ENCODE measurements at regions not wholly inside any gene's neighbourhood (a gene's known extent, or its start where the extent isn't known, plus 50 kb on each side); places are given as distances from the start of the nearest gene placed in this dataset.

- TF ChIP-seq FOXA1 (IDR thresholded peaks at IDR 0.05): no peak
- no peak for TF ChIP-seq NR2F2 (IDR thresholded peaks at IDR 0.05)
Observed at GRCh38 chr5:7068899-7069298, 327.0 kb upstream of the ADCY2 start (continued).

- Histone ChIP-seq H3K27me3 (ENCODE audit: control insufficient read depth in 4 of 4, insufficient read depth in 4 of 4, low read length in 3 of 4) (no peaks in the 10 kb centered on the region), H3K27ac (ENCODE audit: low read depth in 1 of 2, low read length in 2 of 2) (no peak overlapping the region), H3K4me3 (ENCODE audit: low read depth in 1 of 3, low read length in 3 of 3) (no peak overlapping the region), H3K4me1 (ENCODE audit: control insufficient read depth in 4 of 4, insufficient read depth in 4 of 4, low read length in 3 of 4) (no peaks in the 10 kb centered on the region), H3K36me3 (ENCODE audit: control insufficient read depth in 4 of 4, insufficient read depth in 3 of 4, low read depth in 1 of 4, low read length in 3 of 4) (no peaks in the 10 kb centered on the region), H3K9me3 (ENCODE audit: control insufficient read depth in 4 of 4, low read length in 3 of 4) (no peaks in the 10 kb centered on the region), H3K9ac (ENCODE audit: low read depth in 1 of 2, low read length in 2 of 2) (no peak overlapping the region)
- no peak for DNase-seq (ENCODE audit: low spot score)
- 57% methylated on average over 4 of the region's 4 CpGs for WGBS
- TF ChIP-seq, protein P1, sequence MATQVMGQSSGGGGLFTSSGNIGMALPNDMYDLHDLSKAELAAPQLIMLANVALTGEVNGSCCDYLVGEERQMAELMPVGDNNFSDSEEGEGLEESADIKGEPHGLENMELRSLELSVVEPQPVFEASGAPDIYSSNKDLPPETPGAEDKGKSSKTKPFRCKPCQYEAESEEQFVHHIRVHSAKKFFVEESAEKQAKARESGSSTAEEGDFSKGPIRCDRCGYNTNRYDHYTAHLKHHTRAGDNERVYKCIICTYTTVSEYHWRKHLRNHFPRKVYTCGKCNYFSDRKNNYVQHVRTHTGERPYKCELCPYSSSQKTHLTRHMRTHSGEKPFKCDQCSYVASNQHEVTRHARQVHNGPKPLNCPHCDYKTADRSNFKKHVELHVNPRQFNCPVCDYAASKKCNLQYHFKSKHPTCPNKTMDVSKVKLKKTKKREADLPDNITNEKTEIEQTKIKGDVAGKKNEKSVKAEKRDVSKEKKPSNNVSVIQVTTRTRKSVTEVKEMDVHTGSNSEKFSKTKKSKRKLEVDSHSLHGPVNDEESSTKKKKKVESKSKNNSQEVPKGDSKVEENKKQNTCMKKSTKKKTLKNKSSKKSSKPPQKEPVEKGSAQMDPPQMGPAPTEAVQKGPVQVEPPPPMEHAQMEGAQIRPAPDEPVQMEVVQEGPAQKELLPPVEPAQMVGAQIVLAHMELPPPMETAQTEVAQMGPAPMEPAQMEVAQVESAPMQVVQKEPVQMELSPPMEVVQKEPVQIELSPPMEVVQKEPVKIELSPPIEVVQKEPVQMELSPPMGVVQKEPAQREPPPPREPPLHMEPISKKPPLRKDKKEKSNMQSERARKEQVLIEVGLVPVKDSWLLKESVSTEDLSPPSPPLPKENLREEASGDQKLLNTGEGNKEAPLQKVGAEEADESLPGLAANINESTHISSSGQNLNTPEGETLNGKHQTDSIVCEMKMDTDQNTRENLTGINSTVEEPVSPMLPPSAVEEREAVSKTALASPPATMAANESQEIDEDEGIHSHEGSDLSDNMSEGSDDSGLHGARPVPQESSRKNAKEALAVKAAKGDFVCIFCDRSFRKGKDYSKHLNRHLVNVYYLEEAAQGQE (IDR thresholded peaks at IDR 0.05): no peak
- TF ChIP-seq GABPA (IDR thresholded peaks at IDR 0.05 in 1 of 2, conservative IDR thresholded peaks at IDR 0.05 in 1 of 2) (no peak), SP1 (IDR thresholded peaks at IDR 0.05) (no peak), YY1 (IDR thresholded peaks at IDR 0.05) (no peak), FOXA1 (IDR thresholded peaks at IDR 0.05) (no peak), MAX (IDR thresholded peaks at IDR 0.05) (no peak), EGR1 (IDR thresholded peaks at IDR 0.05; ENCODE audit: low read depth in 2 of 2) (no peak), NR2F2 (IDR thresholded peaks at IDR 0.05) (no peak)
- TF ChIP-seq, protein P2, sequence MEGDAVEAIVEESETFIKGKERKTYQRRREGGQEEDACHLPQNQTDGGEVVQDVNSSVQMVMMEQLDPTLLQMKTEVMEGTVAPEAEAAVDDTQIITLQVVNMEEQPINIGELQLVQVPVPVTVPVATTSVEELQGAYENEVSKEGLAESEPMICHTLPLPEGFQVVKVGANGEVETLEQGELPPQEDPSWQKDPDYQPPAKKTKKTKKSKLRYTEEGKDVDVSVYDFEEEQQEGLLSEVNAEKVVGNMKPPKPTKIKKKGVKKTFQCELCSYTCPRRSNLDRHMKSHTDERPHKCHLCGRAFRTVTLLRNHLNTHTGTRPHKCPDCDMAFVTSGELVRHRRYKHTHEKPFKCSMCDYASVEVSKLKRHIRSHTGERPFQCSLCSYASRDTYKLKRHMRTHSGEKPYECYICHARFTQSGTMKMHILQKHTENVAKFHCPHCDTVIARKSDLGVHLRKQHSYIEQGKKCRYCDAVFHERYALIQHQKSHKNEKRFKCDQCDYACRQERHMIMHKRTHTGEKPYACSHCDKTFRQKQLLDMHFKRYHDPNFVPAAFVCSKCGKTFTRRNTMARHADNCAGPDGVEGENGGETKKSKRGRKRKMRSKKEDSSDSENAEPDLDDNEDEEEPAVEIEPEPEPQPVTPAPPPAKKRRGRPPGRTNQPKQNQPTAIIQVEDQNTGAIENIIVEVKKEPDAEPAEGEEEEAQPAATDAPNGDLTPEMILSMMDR (IDR thresholded peaks at IDR 0.05; ENCODE audit: low read depth, low read length, missing input control): no peak
Observed at GRCh38 chr5:7072188-7072587, 323.8 kb upstream of the ADCY2 start.

- no peak overlapping the region for H3K27ac ChIP-seq (ENCODE audit: low read depth in 1 of 2, low read length in 2 of 2)
- DNase-seq (ENCODE audit: low spot score): no peak
- H3K27me3 ChIP-seq (ENCODE audit: control insufficient read depth in 4 of 4, insufficient read depth in 4 of 4, low read length in 3 of 4): peaks cover 0 to 3% (median 0%) of the 10 kb centered on the region in 4 donors
- H3K4me1 ChIP-seq (ENCODE audit: control insufficient read depth in 4 of 4, insufficient read depth in 4 of 4, low read length in 3 of 4): no peaks in the 10 kb centered on the region
- no peak overlapping the region for H3K4me3 ChIP-seq (ENCODE audit: low read depth in 1 of 3, low read length in 3 of 3)
- H3K9ac ChIP-seq (ENCODE audit: low read depth in 1 of 2, low read length in 2 of 2): no peak overlapping the region
- WGBS: 85% methylated on average over 6 of the region's 6 CpGs
- no peaks in the 10 kb centered on the region for H3K9me3 ChIP-seq (ENCODE audit: control insufficient read depth in 4 of 4, low read length in 3 of 4)
- H3K36me3 ChIP-seq (ENCODE audit: control insufficient read depth in 4 of 4, insufficient read depth in 3 of 4, low read depth in 1 of 4, low read length in 3 of 4): no peaks in the 10 kb centered on the region
- no peak for TF ChIP-seq MAX (IDR thresholded peaks at IDR 0.05)
- no peak for TF ChIP-seq HNF4G (IDR thresholded peaks at IDR 0.05)
- TF ChIP-seq, protein P3, sequence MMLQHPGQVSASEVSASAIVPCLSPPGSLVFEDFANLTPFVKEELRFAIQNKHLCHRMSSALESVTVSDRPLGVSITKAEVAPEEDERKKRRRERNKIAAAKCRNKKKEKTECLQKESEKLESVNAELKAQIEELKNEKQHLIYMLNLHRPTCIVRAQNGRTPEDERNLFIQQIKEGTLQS (IDR thresholded peaks at IDR 0.05): no peak
- TF ChIP-seq TAF1 (conservative IDR thresholded peaks at IDR 0.05): no peak
Observed at GRCh38 chr5:7073666-7074065, 322.3 kb upstream of the ADCY2 start.

Data from liver (tissue), 8 donors.